GM21737 (cell line): ENCODE measurements at regions not wholly inside any gene's neighbourhood (a gene's known extent, or its start where the extent isn't known, plus 50 kb on each side); places are given as distances from the start of the nearest gene placed in this dataset.

ENCODE experiments used
- ATAC-seq: cut with Tn5 transposase; IDR thresholded peaks from one replicate; pipeline ENCODE4 v1.9.1; 2021; ENCODE audit warnings: mild to moderate bottlenecking, moderate library complexity; ENCODE audit not compliant: unreplicated experiment

DNA sequence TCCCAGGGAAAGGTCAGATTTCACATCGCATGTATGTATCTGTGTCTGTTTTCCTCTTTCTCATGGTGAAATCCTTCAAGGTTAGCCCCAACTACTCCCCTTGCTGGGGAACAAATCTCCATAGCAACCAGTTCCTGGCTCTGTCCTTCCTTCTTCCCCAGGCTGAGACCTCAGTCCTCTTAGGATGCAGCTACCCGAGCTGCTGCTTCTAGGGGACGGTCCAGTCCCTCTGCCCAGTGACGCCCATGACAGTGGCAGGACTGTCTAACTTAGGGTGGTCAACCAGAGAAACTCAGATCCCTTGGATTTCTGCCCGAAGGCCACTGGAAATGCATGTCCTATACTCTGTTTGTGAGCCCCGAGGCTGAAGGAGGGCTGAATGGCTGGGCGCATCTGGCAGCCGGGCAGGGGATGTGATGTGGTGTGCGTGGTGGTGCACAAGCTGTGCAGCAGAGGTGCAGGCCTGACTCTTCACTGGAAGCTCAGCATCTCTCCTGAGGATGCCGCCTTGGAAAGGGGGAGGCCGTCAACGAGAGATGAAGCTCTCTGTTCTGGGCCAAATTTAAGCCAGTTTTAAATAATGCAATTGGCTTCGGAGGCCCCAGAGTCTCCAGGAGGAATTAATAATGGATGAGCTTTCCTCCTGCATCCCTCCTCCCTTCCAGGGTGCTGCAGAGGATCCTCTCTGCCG, 118.7 kb upstream of the B3GAT1 start:
- no peak for ATAC-seq

DNA sequence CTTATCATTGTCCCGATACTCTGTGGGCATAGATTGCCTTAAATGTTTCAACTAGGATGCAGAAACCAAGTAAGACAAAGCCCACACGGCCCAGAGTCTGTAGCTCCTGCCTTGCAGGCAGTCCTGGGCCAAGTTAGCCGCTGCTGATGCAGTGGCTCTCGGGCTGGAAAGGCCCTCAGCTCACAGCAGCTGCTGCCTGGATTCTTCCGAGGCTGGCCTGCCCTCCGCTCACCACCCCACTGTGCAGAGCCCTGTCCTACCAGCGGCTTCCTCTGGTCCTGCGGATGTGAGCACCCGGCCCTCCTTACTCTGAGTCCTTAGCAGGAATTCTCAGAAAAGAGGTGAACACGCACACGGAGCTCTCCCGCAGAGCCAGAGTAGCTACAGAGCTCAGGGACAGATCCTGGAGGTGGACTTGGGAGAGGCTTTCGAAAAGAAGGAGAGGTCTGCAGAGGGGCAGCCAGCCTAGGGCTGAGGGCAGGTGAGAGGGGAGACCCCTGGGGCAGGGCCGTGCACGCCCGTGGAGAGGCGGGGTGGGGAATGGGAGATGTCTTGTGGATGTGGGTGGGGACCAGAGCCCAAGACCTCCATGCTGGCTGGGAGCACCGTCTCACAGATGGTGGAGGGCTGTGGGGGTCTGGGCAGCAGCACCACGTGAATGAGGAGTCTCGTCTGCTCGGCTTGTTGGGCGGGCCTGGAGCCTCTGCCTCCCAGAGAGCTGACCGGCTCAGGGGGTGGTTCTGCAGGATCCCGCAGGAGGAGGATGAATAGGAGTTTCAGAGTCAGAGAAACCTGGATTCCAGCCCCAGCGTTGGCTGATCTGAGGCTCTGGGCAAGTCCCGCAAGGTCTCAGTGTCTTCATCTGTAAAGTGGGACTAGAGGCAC, 117.4 kb upstream of the B3GAT1 start:
- ATAC-seq = no peak

DNA sequence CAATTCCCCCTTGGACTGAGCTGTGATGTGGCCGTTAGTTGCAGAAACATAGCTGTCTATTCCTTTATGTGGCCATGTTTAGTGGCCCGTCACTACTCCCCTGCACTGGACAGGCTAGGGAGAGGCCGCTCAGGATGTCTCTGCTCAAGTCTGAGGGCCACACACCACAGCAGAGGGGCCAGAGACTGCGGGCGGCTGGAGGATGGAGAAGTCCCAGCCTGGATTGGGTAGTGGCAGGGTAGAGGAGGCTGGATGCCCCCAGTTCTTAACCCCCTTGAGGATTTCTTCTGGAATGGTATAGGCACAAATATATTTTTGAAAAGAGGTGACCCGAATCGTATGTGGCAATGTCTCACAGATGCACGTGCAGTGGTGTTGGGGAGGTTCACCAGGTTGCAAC, 116.4 kb upstream of the B3GAT1 start:
- ATAC-seq = no peak

DNA sequence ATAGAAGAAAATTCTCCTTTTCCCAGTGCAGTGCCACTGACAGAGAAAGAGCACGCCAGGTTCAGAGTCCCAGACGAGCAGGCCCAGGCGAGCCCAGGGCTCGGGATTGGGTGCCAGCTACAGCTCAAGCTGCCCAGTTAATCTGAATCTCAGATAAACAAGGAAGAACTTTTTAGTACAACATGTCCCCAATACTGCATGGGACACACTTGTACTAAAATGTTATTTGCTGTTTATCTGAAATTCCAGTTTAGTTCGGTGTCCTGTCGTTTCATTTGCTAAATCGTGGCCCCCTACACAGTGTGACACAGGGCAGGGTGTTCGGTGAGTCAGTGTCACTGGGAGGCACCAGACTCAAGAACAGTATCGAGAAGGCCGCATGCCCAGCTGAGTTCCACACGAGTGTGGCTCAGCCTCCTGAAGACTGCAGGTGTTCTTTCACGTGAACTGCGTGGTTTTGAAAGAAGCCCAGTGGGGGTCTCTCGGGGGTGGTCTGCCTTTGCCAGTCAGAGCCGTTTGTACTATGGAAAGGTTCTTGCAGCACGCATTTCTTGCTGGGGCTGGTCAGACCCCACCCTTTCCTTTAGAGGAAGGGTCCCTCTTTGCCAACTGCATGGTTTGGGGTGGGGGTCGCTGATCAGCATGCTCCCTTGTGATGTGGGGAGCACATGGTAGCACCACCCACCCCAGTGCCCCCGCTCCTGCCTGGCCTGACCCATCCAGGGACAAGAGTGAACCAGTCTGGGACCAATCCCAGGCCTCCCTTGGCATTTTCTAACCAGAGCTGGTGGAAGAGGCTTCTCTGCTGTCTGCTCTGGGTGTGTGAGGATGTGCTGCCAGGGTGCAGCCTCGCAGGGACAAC, 115.6 kb upstream of the B3GAT1 start:
- ATAC-seq = no peak

DNA sequence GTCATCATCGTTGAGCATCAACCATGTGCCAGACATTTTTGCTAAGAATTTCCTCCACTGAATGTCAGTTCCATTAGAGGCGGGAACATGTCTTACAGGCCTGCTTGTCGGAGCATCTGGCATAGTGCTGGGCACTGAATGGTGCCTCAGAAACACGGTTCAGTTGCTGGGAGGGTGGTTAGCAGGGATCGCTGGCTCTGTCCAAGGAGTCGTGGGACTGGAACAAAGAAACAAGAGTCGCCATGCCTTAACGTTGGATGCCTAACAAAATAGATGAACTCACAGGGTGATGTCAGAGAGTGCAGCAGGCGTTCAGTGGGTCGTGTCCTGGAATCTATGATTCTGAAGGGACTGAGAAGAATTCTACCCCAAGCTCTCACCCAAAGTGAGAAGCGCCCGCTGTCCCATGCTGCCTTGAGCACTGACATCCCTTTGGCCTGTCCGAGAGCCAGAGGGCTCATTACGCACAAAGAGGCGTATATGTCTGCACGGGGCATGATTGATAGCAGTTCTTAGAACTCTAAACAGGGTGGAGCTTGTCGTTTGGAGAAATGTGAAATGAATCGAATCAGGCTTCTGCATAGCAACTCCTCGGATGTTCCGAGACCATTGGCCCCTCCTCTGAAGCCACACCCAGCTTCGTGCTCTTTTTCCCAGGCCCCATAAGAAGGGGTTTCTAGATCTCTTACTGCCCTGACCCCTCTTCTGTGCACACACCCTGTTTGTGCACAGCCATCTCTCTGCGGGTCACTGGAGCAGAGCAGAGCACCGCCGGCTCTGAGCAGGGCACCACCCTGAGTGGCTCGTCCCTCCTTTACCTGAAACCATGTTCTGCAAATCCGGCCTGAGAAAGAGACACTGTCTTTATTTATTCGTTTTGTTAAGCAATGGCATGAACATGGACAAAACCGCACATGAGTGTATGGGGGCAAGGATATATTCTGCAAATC, 113.1 kb upstream of the B3GAT1 start:
- ATAC-seq = no peak

DNA sequence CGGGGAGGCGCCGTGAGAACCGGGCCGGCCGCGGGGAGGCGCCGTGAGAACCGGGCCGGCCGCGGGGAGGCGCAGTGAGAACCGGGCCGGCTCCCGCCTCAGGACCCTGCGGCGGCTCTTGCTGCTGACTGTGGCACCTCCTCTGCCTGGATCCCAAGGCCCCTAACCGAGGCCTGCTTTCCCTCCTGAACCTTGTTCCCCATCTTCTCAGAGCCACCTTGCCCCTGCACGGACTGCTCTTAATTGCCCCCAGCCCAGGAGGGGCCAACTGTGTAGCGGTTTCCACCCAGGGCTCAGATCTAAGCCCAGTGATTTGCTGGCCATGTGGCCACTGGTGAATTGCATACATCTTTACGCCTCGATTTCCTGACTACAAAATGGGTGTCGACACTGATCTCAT, 112.2 kb upstream of the B3GAT1 start:
- no peak for ATAC-seq

DNA sequence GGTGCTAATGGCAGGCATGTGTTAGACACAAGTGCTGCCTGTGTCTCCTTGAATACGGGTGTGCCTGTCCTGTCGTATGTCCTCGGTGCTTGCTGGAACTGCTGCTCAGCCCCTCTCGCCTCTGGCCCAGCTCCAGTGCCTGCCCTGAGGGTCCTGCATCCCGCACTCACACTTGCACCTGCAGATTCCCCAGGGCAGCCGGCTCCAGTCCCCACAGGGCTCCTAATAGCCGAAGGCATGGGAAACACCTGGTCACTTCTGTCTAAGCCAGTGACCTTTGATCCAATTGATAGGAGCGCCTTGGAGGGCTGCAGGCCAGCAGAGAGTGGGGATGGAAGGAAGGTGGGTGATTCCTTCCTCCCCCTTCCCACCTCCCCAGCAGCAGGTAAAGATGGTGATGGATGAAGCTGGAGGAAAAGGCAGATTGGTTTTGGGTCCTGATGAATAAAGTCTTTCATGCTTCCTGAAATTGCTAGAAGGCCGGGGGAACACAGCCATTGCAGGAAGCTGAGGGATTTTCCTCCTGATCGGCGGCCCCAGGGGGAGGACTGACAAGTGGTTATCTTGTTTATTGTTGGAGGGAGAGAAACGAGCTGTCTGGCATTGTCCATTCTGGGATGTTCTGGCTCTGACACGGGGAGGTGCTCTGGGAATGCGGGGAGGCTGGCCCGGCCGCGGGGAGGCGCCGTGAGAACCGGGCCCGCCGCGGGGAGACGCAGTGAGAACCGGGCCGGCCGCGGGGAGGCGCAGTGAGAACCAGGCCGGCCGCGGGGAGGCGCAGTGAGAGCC, 110.9 kb upstream of the B3GAT1 start:
- ATAC-seq = no peak

DNA sequence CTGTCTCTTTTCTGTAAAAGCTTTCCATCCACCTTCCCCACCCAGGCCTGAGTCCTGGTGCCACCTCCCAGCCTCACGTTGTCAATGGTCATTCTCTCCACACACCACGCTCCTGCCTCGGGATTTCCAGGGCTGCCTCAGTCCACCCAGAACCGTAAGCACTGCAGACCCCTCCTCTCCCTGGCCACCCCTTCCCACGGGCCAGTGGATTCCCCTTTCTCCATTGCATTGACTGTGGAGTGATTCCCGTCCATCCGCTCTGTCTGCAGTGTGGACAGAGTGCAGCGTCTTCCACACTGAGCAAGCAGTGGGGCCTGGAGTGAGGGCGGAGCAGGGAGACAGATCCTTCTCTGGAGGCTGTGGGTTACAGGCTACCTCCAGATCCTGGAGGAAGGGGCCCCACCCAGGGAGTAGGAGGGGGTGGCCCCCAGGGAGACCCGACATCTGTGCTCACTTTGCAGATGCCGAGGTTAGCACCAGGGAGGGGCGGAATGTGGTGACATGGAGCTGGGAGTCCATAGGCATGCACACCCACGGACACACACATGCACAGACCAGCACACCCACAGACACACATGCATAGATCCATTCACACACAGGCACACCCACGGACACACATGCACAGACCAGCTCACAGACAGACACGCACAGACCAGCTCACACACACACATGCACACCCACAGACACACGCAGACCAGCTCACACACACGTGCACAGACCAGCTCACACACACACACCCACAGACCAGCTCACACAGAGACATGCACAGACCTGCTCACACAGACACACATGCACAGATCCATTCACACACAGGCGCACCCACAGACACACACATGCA, 109.6 kb upstream of the B3GAT1 start:
- ATAC-seq = no peak

DNA sequence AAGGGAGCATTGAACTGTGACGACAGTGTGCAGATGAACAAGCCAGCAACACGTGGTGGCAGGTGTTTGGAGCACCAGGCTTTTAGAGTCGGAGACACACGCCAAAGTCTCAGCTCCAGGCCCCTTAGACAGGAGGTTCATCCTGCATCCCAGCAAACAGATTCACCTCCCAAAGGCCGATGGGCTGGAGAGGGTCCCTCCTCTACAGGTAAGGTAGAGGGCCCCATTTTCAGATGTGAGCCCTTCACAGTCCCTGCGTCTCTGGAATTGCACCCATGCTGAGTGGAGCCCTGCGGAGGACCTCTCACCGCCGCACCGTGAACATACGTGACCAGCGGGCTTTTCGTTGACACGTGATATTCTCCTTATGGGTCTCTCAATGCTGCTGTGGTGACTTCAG, 109.0 kb upstream of the B3GAT1 start:
- no peak for ATAC-seq

DNA sequence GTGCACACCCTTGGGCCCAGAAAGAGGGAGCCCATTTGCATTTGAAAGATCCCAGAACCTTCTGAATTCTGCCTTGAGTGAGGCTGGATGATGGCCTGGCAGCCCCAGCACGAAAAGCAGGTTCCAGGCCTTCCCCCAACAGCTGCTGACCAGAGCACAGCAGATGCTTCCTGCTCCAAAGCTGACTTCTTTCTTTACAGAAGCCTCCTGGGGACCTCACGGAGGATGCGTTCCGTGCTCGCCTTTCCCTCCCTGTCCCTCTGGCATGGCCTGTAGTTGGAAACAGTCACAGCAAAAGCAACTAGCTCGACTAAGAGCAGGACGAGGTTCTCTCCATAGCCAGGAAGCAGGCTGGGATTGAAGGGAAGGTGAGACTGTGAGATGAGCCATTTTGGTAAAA, 107.7 kb upstream of the B3GAT1 start:
- ATAC-seq = no peak

DNA sequence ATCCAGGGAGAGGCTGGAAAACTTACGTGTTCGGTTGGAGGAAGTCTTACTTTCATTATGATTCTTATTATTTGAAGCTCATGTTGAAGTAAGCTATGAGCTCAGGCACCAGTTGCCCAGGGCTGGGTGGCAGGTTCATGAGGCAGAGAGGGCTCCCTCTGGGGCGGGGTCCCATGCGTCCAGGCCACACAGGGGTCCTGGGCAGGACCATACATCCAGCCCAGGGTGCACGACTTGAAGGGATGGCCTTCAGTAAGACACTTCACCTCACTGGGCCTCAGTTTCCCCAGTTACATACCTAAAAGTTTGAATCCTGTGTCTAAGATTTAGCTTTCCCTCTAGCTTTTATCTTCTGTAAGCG, 107.3 kb upstream of the B3GAT1 start:
- no peak for ATAC-seq

DNA sequence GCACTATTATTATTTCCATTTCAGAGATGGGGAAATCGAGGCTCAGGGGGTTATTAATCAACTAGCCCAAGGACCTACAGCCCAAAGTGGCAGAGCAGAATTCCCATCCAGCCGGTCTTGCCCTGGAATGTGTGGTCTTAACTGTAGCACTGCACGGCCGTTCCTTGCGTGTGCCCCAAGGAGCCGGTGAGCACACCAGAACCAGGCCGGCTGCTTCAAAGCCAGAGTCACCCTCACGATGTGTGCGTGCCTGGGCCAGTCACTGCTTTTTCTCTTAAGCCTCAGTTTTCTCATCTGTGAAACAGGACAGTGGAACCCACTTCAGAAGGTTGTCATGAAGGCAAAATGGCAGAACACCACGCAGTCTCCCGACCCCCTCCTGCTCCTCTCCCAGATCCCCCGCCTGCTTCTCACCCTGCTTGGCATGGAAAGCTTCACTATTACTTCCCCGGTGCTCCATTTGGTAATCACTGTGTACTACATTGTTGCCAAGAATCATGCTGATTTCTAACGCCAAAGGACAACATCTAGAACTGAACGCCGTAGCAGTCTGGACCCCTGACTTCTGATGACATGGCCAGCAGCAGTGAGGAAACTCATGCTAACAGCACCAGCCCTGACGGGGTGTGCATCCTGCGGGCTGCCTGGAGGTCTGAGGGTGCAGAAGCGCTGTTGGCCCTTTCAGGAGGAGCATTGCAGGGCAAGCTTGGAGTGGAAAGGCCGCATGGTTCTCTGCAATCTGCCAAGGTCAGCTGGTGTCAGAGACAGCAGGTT, 106.8 kb upstream of the B3GAT1 start:
- no peak for ATAC-seq

DNA sequence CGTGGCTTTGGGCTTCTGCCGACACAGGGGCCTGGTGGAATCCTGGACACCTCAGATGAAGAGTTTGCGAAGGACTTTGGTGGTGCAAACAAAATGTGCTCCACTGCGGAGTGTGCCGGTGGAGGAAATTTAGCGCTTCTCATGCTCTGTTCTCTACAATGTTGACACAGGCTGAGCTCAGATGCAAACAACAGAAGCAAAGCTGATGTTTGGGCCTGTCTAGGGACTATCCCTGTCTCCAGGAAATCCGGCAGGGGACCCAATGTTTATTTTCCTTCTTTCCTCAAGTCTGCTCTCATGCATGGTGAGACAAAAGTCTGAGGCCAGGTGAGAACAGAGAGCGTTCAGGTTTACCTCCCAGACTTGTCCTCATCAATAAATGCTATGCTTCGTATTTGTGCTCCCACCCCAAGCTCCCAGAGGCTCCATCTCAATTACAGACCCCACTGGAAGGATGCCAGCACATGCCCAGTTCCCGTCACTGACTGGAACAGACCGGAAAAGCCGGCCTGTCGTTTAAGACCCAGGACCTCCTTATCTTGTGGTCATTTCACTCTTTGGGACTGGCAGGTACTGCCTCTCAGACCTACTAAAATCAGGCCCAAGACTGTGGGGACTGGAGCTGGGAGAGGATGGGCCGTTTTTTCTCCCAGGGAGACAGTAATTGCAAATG, 105.7 kb upstream of the B3GAT1 start:
- no peak for ATAC-seq

DNA sequence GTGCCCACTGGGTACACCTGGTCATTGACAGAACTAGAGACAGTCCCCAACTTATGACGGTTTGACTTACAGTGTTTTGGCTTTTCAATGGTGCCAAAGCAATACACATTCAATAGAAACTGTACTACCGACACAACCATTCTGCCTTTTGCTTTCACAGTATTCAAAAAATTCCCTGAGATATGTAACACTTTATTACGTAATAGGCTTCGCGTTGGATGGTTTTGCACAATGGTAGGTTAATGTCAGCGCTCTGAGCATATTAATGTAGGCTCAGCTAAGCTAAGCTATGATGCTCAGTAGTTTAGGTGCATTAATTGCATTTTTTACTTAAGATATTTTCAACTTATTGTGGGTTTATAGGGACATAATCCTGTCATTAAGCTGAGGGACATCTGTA, 105.1 kb upstream of the B3GAT1 start:
- no peak for ATAC-seq

DNA sequence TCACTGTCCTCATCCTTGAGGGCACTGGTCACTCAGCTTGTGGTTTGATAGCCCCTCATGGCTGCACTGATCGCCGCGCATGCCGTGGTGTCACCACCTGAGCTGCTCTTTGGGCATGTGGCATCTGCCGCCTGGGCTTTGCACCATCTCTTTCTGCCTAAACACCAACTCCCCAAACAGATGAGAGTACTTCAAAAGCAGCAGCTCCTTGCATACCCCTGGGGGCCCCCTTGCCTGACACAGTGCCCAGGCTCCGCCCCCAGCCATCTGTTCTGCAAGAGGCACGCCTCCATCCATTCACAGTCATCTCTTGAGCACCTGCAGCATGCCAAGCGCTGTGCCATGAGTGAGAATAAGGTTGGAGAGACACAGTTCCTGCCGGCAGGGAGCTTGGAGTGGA, 104.5 kb upstream of the B3GAT1 start:
- ATAC-seq = no peak

DNA sequence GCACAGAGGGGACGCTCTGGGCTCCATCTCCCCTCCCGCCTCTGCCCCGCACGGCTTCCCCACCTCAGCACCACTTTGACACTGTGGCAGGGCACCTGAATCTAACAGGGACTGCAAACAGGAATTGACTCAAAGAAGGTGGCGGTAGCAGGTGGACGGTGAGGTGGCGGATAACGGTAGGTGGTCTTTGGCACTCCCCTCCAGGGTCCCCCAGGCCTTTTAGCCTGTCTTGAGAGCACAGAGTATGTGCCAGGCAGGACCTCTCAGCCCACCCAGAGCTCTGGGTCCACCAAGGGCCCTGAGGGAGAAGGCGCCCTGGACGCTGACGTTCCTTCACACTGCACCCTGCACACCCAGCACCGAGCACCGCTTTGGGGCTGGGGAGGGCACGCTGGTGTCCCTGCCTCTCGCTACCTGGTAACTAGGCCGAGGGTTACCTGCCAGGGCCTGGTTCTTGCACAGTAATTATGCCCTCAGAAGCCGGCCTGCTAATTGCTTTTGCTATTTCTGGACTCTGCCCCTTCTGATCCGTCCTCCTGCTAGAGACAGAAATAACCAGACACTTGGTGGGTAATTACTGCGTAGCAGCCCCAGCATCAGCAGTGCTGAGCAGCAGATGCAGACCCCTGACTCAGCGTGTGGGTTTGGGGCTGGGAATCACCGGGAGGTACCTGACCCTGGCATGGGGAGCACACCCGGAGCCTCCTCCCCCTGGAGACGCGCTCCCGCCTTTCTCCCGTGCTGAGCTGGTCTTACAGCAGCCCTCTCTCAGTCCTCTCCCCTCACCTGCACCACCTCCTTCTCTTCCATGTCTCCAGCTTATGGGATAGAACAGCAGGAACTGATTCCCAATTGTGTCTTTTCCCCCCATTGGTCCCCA, 103.3 kb upstream of the B3GAT1 start:
- no peak for ATAC-seq
